BJ (cell line): ENCODE measurements at regions not wholly inside any gene's neighbourhood (a gene's known extent, or its start where the extent isn't known, plus 50 kb on each side); places are given as distances from the start of the nearest gene placed in this dataset.

Experiments
- CTCF ChIA-PET: fragments of 350-600 bp; formaldehyde crosslinking; extraction: SDS; loops from one replicate; lab custom pipeline; 2021; ENCODE audit warnings: antibody characterized with exemption, inconsistent platforms; lab: Yijun Ruan, JAX
- POLR2A ChIA-PET: fragments of 300-600 bp; sonication (Branson Sonifier 250); formaldehyde crosslinking; extraction: SDS; loops from one replicate; lab custom pipeline; 2021; ENCODE audit warnings: antibody characterized with exemption; lab: Charles Lee
- DNase-seq: peaks from one replicate; pipeline ENCODE4 v3.0.0-alpha.2; 2011; ENCODE audit warnings: low read depth
- H3K27me3 ChIP-seq: 2 replicates; pipeline ENCODE4 v1.6.0; 2011; ENCODE audit warnings: low read length; ENCODE audit not compliant: control insufficient read depth, insufficient read depth
- H3K36me3 ChIP-seq: 2 replicates; pipeline ENCODE4 v1.5.1; 2011; ENCODE audit warnings: low read length; ENCODE audit not compliant: control insufficient read depth, insufficient read depth
- H3K4me3 ChIP-seq: 2 replicates; pipeline ENCODE4 v1.5.1; 2011; ENCODE audit warnings: low read depth, mild to moderate bottlenecking, control low read depth, low read length
- TF ChIP-seq, protein P1 (sequence below): IDR thresholded peaks from 2 replicates; pipeline ENCODE4 v1.5.1; 2011; ENCODE audit warnings: low read depth, mild to moderate bottlenecking, control low read depth, inconsistent platforms, low read length, moderate library complexity; ENCODE audit not compliant: insufficient read depth

DNA sequence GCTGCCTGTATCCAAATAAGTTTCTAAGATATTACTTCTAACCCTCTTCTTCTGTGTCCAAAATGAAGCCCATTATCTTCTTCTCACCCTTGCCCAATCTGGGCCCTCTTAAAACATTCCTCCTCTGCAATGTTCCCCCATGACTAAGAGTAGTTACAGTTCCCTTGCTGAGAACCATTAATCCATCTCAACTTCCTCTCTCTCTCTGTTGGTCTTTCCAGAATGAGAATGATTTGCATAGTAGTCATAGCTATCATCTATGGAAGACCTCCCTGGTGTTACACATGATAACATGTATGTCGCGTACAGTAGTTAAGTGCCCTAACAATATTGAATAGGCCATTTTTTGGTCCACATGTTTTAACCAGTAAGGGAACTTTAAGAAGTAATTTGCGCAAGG, 177.9 kb downstream of the ANXA2 start:
- Histone ChIP-seq H3K27me3 (no peaks in the 10 kb centered on the region; the same call in 1 of the 2 replicates), H3K4me3 (no peak overlapping the region), H3K36me3 (no peaks in the 10 kb centered on the region)
- POLR2A ChIA-PET = no interaction called here
- CTCF ChIA-PET = no interaction called here
- TF ChIP-seq, protein P1, sequence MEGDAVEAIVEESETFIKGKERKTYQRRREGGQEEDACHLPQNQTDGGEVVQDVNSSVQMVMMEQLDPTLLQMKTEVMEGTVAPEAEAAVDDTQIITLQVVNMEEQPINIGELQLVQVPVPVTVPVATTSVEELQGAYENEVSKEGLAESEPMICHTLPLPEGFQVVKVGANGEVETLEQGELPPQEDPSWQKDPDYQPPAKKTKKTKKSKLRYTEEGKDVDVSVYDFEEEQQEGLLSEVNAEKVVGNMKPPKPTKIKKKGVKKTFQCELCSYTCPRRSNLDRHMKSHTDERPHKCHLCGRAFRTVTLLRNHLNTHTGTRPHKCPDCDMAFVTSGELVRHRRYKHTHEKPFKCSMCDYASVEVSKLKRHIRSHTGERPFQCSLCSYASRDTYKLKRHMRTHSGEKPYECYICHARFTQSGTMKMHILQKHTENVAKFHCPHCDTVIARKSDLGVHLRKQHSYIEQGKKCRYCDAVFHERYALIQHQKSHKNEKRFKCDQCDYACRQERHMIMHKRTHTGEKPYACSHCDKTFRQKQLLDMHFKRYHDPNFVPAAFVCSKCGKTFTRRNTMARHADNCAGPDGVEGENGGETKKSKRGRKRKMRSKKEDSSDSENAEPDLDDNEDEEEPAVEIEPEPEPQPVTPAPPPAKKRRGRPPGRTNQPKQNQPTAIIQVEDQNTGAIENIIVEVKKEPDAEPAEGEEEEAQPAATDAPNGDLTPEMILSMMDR = no peak
- DNase-seq = no peak

DNA sequence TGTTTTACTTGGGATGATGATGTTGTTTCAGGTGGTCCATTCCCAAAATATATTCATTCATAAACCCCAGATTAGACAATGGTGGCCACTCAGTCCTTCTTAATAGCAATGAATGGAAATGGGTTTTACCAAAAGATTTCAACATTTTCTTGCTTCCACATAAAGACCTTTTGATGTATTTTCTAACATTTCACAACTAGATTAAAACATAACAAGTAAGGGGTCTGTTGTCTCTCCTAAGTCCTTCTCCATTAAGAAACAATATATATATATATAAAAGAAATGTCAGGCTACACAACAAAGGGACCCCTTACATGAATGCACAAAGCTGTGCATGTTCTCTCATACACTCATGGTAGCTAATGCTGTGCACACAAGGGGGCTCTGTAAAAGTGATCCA, 176.4 kb downstream of the ANXA2 start:
- ChIA-PET CTCF (no interaction called here), POLR2A (no interaction called here)
- TF ChIP-seq, protein P1 = no peak
- Histone ChIP-seq H3K27me3 (no peaks in the 10 kb centered on the region; the same call in 1 of the 2 replicates), H3K36me3 (no peaks in the 10 kb centered on the region), H3K4me3 (no peak overlapping the region)
- no peak for DNase-seq

DNA sequence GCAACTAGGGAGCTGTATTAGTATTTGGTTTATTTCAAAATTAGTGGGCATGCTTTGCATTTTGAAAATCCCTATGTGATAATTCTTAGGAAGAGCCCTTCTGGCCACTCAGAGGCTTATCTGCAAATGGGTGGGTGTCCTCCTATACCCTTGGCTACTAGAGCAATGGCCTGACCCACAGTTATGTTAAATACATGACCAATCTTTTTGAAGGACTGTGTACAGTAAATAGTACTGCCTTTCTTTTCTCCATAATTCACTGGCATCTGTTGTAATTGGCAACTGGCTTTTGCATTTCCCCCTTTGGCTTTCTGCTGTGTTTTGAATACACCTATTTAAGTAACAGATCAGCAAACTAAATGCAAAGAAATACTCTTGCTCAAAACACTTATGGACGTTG, 175.4 kb downstream of the ANXA2 start:
- TF ChIP-seq, protein P1 = no peak
- DNase-seq = no peak
- POLR2A ChIA-PET = no interaction called here
- CTCF ChIA-PET = no interaction called here
- no peak overlapping the region for H3K4me3 ChIP-seq
- no peaks in the 10 kb centered on the region for H3K36me3 ChIP-seq
- no peaks in the 10 kb centered on the region; the same call in 1 of the 2 replicates for H3K27me3 ChIP-seq

DNA sequence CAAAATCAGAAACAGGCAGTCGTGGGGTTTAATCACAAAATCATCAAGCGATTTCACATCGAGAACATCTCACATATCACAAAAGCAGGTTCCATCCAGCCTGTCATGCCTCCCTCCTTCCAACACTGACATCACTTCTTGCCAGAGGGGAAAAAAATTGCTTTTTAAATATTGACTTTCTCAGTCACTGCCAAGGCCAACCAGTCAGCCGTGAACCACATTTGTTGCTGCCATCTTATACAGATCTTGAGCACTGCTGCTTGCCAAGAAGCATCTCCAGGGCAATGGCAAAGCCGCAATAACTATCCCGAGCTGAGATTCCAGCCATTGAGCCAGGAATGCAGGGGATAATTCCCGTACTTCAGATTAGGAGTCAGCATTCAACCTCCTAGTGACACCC, 174.6 kb downstream of the ANXA2 start:
- POLR2A ChIA-PET = no interaction called here
- no peak overlapping the region for H3K4me3 ChIP-seq
- DNase-seq = no peak
- H3K27me3 ChIP-seq = no peaks in the 10 kb centered on the region; the same call in 1 of the 2 replicates
- TF ChIP-seq, protein P1 = no peak
- CTCF ChIA-PET = no interaction called here
- no peaks in the 10 kb centered on the region for H3K36me3 ChIP-seq

DNA sequence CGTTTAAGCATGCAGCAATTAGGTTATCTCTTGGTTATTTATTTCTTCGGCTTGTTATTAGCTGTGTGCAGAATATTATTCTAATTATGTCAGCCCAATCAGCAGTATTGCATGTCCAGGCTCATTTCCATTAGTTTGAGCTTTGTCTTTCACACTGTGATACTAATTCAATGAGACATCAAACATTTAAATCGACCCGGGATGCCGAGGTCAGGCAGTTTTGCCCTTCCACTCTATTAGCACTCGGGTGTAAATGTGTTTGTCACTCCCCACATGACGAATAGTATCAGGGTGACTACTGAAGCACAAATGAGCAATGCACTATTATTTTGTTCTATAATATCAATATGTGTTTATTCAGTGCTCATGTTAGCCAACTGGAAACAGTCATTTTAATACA, 170.9 kb downstream of the ANXA2 start:
- no peak for DNase-seq
- ChIA-PET POLR2A (no interaction called here), CTCF (no interaction called here)
- TF ChIP-seq, protein P1 = no peak
- H3K27me3 ChIP-seq = no peaks in the 10 kb centered on the region; the same call in none of the 2 replicates
- no peaks in the 10 kb centered on the region for H3K36me3 ChIP-seq
- no peak overlapping the region for H3K4me3 ChIP-seq
